ENCODE measurements at regions not wholly inside any gene's neighbourhood (a gene's known extent, or its start where the extent isn't known, plus 50 kb on each side); places are given as distances from the start of the nearest gene placed in this dataset.
"Not testable (repeated sequence)": the region's sequence is repeated elsewhere in the genome, so short reads cannot be mapped to it uniquely, and the experiment has no call there.

DNA sequence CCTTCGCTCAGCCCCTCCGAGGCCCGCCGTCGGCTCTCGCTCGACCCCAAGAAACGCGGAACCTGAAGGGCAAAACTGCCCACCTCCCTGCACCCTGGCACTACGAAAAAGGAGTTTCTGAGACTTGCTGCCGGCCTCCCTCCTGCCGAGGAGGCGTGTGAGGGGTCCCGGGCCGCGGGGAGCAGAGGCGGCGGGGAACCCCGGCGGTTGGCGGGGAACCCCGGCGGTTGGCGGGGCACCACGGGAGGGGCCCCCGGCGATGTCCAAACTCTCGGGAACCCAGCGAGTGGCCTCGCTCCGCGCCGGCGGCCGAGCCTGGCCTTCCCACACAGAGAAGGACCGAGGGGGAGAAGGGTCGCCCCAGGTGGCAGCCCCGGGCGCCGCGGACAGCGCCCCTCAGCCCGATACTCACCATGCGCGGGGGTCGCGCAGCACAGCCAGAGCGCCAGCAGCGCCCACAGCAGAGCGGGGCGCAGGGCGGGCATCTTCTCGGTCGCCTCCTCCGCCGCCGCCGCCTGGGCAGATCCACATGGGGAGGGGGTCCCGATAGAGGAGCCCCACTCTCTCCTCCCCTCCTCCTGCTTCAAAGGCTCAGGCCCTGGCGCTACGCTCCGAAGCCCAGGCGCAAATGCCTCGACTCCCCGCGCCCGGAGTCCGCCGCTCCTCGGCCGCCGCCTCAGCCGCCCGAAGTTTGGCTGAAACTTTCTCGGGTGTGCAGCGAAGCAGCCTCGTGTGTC lies 69.4 kb upstream of the NUDT4B start:
- DNase-seq (ENCODE audit: low read depth in 2 of 2, low spot score in 1 of 2): peak in 1 of 2 donors; percentile 0

DNA sequence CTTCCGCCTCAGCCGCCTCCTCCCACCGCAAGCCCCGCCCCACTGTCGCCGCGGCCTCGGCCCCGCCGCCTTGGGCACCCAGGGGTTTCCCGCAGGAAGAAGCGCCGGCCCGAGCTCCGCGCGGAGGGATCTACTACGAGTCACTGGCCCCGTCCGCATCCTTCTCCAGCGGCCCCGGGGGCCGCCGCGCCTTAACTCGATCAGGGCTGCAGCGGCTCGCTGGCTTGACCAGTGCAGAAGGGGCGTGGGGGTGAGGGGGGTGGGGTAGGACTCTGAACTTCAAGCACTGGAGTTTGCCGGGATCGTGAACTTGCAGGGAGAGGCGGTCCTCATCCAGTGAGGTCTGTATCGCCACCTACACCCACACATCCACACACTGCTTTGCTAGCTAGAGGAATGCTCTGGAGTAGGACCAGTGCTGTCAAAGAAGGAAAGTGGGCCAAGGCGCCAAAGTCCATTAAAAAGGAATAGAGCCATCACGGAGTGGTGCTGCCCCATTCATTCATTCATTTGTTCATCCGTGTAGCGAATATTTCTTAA lies 68.7 kb upstream of the NUDT4B start:
- DNase-seq (ENCODE audit: low read depth in 2 of 2, low spot score in 1 of 2): not testable (repeated sequence)

DNA sequence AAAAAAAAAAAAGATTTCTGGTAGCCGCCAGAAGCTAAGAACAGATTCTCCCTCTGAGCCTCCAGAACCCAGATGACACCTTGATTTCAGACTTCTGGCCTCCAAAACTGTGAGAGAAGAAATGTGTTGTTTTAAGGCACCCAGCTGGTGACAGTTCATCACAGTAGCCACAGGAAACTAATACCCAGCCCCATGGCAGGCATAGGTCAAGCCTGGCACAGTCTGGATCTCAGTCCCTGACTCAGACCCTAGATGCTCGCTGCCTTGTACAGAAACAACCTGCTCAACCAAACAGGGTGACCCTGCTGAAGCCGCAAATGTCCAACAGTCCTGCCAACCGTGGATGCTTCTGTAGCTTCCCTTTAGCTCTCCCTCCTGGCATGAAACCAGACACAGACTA lies 61.8 kb upstream of the NUDT4B start:
- not testable (repeated sequence) for DNase-seq (ENCODE audit: low read depth in 2 of 2, low spot score in 1 of 2)

DNA sequence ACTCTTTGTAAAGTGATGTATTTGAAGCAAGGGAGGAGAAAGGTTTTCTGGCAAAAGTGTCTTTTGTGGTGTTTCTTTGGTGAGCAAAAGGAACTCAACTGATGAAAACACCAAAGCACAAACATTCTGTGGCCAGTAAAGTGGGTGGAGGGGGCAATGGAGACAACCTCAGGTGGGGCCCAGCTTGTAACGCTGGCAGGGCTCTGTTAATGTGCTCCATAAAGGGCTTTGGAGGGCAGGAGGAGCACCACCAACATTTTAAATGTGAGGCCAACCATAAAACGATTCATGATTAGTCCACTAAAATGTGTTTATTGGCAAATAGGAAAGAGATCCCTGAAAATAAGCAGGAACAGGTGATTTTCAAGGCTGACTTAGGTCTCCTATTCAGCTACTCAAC lies 61.2 kb upstream of the NUDT4B start:
- not testable (repeated sequence) for DNase-seq (ENCODE audit: low read depth in 2 of 2, low spot score in 1 of 2)
